Stimulated activated CD4-positive, alpha-beta T cell treated with anti-CD3 and anti-CD28 coated beads, TNF-alpha, amount 100 ng/mL, for 24 hours (primary cell): ENCODE measurements at regions not wholly inside any gene's neighbourhood (a gene's known extent, or its start where the extent isn't known, plus 50 kb on each side); places are given as distances from the start of the nearest gene placed in this dataset.

ENCODE experiments used
- DNase-seq, 3 experiments: peaks; one replicate each; pipeline ENCODE4 v3.0.0-alpha.2; 2020; ENCODE audit warnings: low read depth in 3 of 3

- no peak for DNase-seq
Measured at GRCh38 chr7:119102291-119102690, 877.8 kb downstream of the ANKRD7 start.

GRCh38 chr7:119105381-119105780 is 880.9 kb downstream of the ANKRD7 start:
- DNase-seq, result no peak

GRCh38 chr7:119123326-119123725 is 898.8 kb downstream of the ANKRD7 start:
- no peak for DNase-seq

GRCh38 chr7:119127706-119128105 is 903.2 kb downstream of the ANKRD7 start:
- no peak for DNase-seq

GRCh38 chr7:119132436-119132835 is 907.9 kb downstream of the ANKRD7 start:
- DNase-seq, result no peak

- DNase-seq, result no peak
Measured at GRCh38 chr7:119167431-119167830, 942.9 kb downstream of the ANKRD7 start.

GRCh38 chr7:119172043-119172442 is 947.5 kb downstream of the ANKRD7 start:
- DNase-seq, result no peak

- peak in 1 of 3 experiments; percentile 6 for DNase-seq
Measured at GRCh38 chr7:119175911-119176627, 951.6 kb downstream of the ANKRD7 start.

GRCh38 chr7:119177863-119178262 is 953.4 kb downstream of the ANKRD7 start:
- DNase-seq, result no peak

- no peak for DNase-seq
Measured at GRCh38 chr7:119184124-119184788, 959.8 kb downstream of the ANKRD7 start.

- no peak for DNase-seq
Measured at GRCh38 chr7:119196183-119196582, 971.7 kb downstream of the ANKRD7 start.

GRCh38 chr7:119197172-119197876 is 972.8 kb downstream of the ANKRD7 start:
- DNase-seq, result no peak

- no peak for DNase-seq
Measured at GRCh38 chr7:119197877-119198527, 973.5 kb downstream of the ANKRD7 start.

GRCh38 chr7:119219663-119220062 is 995.2 kb downstream of the ANKRD7 start:
- no peak for DNase-seq

- DNase-seq, result no peak
Measured at GRCh38 chr7:119223930-119224329, 999.4 kb downstream of the ANKRD7 start.

- DNase-seq, result no peak
Measured at GRCh38 chr7:119228482-119228881, 1004.0 kb downstream of the ANKRD7 start.

GRCh38 chr7:119232091-119232490 is 1007.6 kb downstream of the ANKRD7 start:
- no peak for DNase-seq

GRCh38 chr7:119233015-119233414 is 1008.5 kb downstream of the ANKRD7 start:
- DNase-seq, result no peak

GRCh38 chr7:119252962-119253361 is 1020.0 kb upstream of the KCND2 start:
- DNase-seq, result no peak

- no peak for DNase-seq
Measured at GRCh38 chr7:119254742-119255141, 1018.2 kb upstream of the KCND2 start.

- no peak for DNase-seq
Measured at GRCh38 chr7:119256001-119256400, 1017.0 kb upstream of the KCND2 start.

- DNase-seq, result no peak
Measured at GRCh38 chr7:119256446-119257131, 1016.4 kb upstream of the KCND2 start.
